Upper lobe of left lung (tissue), 6 donors: ENCODE measurements at regions not wholly inside any gene's neighbourhood (a gene's known extent, or its start where the extent isn't known, plus 50 kb on each side); places are given as distances from the start of the nearest gene placed in this dataset.

Experiments used
- ATAC-seq, 2 donors: fragments of 200-7000 bp; cut with Tn5 transposase; one replicate each; pipeline ENCODE4 v1.9.1; 2022; ENCODE audit warnings: mild to moderate bottlenecking in 2 of 2, moderate library complexity in 2 of 2; ENCODE audit not compliant: low FRiP score in 2 of 2
- DNase-seq, 2 donors: peaks; one replicate each; pipeline ENCODE4 v3.0.0-alpha.2; 2019 to 2020
- H3K27ac ChIP-seq, 4 donors: fragments of 200-600 bp; sonication (generic); one replicate each; pipeline ENCODE4 v1.5.1; 2016 to 2019
- H3K27me3 ChIP-seq, 4 donors: fragments of 200-600 bp; sonication (generic); one replicate each; pipeline ENCODE4 v1.5.1; 2017 to 2019
- H3K36me3 ChIP-seq, 4 donors: fragments of 200-600 bp; sonication (generic); one replicate each; pipeline ENCODE4 v1.5.1; 2016 to 2019
- H3K4me1 ChIP-seq, 4 donors: fragments of 200-600 bp; sonication (generic); one replicate each; pipeline ENCODE4 v1.5.1; 2018 to 2019
- H3K4me3 ChIP-seq, 4 donors: fragments of 200-600 bp; sonication (generic); one replicate each; pipeline ENCODE4 v1.5.1; 2017 to 2019; ENCODE audit warnings: mild to moderate bottlenecking in 2 of 4, moderate library complexity in 1 of 4
- H3K9me3 ChIP-seq, 4 donors: fragments of 200-600 bp; sonication (generic); one replicate each; pipeline ENCODE4 v1.5.1; 2018 to 2019
- CTCF ChIP-seq, 6 experiments: fragments of 450-650 bp in 4 of 6; fragments of 200-600 bp in 2 of 6; sonication (generic) in 2 of 6; IDR thresholded peaks; one replicate each; pipeline ENCODE4 v1.5.1; 2016 to 2019; ENCODE audit warnings: antibody characterized with exemption in 6 of 6
- EP300 ChIP-seq, 4 donors: sonication (generic); formaldehyde crosslinking; IDR thresholded peaks; one replicate each; pipeline ENCODE4 v1.5.1; 2017; ENCODE audit warnings: antibody characterized with exemption in 4 of 4, control low read depth in 2 of 4
- POLR2A ChIP-seq, 4 donors: fragments of 450-650 bp; IDR thresholded peaks; one replicate each; pipeline ENCODE4 v1.5.1; 2016 to 2017; ENCODE audit warnings: antibody characterized with exemption in 4 of 4, mild to moderate bottlenecking in 2 of 4
- POLR2AphosphoS5 ChIP-seq, 2 donors: sonication (generic); formaldehyde crosslinking; IDR thresholded peaks; one replicate each; pipeline ENCODE4 v1.5.1; 2017; ENCODE audit warnings: antibody characterized with exemption in 2 of 2
- WGBS, 2 donors: methylation state at CpG; one replicate each; pipeline ENCODE4 v1.1.5; 2017 to 2018; 5-methylcytosine and 5-hydroxymethylcytosine counted together
- donor health status: DM: no; HTN: no; CAD: no; lungs with moderate emphysema.
- donor health status: DM: no; HTN: yes; CAD: no; lungs with severe emphysema.

DNA sequence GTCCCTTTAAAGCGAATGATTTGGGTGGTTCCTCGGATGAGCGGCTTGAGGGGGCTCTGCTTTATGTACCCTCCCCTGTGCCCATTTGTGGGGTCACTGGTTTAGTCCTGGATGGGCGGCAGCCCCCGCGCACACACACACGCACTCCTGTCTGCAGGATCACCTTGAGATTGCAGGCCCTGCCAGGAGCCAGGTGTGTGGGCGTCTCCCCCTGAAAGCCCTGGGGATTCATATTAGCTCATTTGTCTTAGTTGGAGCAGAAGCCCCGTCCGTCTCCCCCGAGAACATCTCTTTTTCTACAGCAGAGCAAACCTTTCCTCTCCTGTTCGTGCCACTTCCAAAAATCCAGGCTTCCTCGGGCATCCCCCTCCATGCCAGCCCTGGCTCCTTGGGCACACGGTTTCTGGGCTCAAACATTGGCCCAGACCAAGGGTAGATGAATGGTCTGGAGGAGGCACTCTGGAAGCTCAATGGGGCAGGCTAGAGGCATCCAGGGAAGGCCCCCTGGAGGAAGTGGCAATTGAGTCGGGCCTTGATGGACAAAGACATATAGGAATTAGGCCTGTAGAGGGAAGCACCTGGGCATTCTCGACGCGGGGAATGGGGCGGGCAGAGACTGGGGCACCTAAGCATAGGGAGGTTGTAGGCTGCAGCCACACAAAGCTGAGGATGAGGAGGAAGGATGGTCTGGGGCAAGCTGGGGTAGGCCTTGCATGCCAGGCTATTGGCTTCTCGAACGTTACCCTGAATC is 218.5 kb upstream of the GSE1 start:
- Histone ChIP-seq H3K4me1 (peaks cover 20 to 29% (median 25%) of the 10 kb centered on the region in 4 donors), H3K9me3 (no peaks in the 10 kb centered on the region), H3K4me3 (no peak overlapping the region), H3K27ac (peak overlapping the region in 1 of 4 donors; percentile 68), H3K27me3 (no peaks in the 10 kb centered on the region), H3K36me3 (no peaks in the 10 kb centered on the region)
- 93 to 95% methylated on average over 20 to 21 of the region's 21 CpGs for WGBS, 2 donors
- peak in 1 of 2 donors; percentile 58 for DNase-seq
- no peak for ATAC-seq
- no peak for TF ChIP-seq POLR2A (IDR thresholded peaks at IDR 0.05)
- no peak for TF ChIP-seq CTCF (IDR thresholded peaks at IDR 0.05)

DNA sequence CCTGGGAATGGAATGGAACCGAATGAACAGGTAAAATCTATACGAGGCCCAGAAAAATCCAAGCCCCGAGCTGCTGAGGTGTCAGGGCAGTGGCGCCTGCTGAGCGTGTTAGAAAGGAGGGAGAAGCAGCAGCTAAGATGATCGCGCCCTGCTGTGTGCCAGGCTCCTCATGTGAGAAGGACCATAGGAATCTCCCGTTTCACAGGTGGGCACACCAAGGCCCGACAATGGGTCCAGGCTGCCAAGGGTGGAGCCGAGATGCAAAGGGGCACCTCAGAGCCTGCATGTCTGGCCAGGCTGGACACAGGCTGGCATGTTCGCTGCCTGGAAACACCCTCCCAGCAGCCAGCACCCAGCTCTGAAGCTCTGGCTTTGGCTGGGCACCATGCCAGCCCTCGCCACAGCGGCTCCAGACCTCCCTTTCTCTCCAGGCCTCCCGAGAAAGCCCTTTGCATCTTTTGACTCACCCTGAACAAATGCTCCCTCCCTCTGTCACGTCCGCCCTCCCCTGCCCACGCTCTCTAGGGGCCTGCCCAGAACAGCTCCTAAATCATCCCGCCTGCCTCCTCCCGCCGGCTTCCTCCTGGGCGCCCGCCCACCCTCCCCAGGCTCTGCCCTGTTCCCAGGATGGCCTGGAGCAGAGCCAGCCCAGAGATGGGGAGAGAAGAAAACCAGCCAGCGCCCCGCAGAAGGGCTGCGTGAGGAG is 217.8 kb upstream of the GSE1 start:
- TF ChIP-seq POLR2AphosphoS5 (IDR thresholded peaks at IDR 0.05) (peak; percentile 41 to 59), CTCF (IDR thresholded peaks at IDR 0.05) (no peak), EP300 (IDR thresholded peaks at IDR 0.05) (no peak), POLR2A (IDR thresholded peaks at IDR 0.05) (no peak)
- Histone ChIP-seq H3K4me3 (no peak overlapping the region), H3K27me3 (no peaks in the 10 kb centered on the region), H3K27ac (peak overlapping the region in 3 of 4 donors; percentile 50 to 68 (median 59)), H3K4me1 (peaks cover 20 to 29% (median 25%) of the 10 kb centered on the region in 4 donors), H3K9me3 (no peaks in the 10 kb centered on the region), H3K36me3 (no peaks in the 10 kb centered on the region)
- 40 to 42% methylated on average over 18 to 20 of the region's 25 CpGs for WGBS, 2 donors
- DNase-seq (peak; percentile 48 to 85), ATAC-seq (peak; percentile 57 to 59)

GRCh38 chr16:85395913-85396878 is 216.9 kb upstream of the GSE1 start:
- Histone ChIP-seq H3K27ac (peak overlapping the region in 3 of 4 donors; percentile 50 to 68 (median 59)), H3K36me3 (no peaks in the 10 kb centered on the region), H3K4me1 (peaks cover 20 to 29% (median 25%) of the 10 kb centered on the region in 4 donors), H3K4me3 (no peak overlapping the region), H3K9me3 (no peaks in the 10 kb centered on the region), H3K27me3 (no peaks in the 10 kb centered on the region)
- DNase-seq, result peak in 1 of 2 donors; percentile 62
- 39 to 42% methylated on average over 19 to 24 of the region's 24 CpGs for WGBS, 2 donors
- TF ChIP-seq POLR2AphosphoS5 (IDR thresholded peaks at IDR 0.05) (peak in 1 of 2 donors; percentile 29), POLR2A (IDR thresholded peaks at IDR 0.05) (no peak)
- ATAC-seq, result peak in 1 of 2 donors; percentile 1

DNA sequence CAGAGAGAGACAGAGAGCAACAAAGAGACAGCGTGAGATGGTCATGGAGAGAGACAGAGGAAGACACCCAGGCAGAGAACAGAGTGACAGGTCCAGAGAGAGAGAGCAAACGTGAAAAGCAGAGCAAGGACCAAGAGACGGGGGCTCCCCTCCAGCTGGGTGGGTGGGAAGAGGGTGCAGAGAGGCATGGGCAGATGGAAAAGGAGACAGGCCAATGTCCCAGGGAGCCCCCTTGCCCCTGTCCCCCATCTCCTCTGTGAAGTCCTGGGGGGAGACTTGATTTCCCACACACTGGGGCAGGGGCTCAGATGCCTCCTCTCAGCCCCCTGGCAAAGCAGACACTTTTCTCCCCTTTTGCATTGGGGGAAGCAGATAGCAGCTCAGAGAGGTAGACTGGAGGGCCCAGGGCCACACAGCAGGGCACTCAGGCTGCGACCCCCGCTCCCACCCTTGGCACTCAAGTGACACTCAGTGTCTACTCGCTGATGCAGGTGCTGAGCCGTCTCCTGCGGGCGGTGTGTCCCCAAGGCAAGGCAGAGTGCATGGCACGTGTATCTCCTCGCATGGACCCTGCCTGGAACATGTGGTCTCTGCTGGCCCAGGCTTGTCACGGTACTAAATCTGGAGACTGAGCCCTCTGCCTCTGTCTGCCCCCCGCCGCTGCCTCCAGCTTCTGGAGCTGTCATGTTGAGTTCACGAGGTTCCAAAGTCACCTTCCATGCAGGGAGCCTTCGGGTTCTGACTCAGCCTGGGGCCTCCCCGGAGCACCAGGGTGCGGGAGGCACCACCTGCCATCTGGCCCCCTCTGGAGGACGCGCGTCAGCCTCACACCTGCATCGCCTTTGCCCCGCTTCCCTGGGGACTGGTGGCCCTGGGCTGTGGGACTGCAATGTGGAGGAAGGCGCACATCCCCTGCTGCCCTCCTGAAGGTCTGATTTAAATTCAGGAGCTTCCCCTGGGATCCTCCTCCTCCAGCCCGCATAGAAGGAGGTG is 215.9 kb upstream of the GSE1 start:
- peak in 1 of 2 donors; percentile 71 for DNase-seq
- Histone ChIP-seq H3K9me3 (no peaks in the 10 kb centered on the region), H3K36me3 (no peaks in the 10 kb centered on the region), H3K4me3 (no peak overlapping the region), H3K4me1 (peaks cover 20 to 29% (median 25%) of the 10 kb centered on the region in 4 donors), H3K27me3 (no peaks in the 10 kb centered on the region), H3K27ac (peak overlapping the region in 3 of 4 donors; percentile 50 to 68 (median 59))
- TF ChIP-seq EP300 (IDR thresholded peaks at IDR 0.05) (no peak), POLR2AphosphoS5 (IDR thresholded peaks at IDR 0.05) (no peak), CTCF (IDR thresholded peaks at IDR 0.05) (no peak), POLR2A (IDR thresholded peaks at IDR 0.05) (no peak)
- WGBS, 2 donors, result 85 to 92% methylated on average over 15 to 25 of the region's 25 CpGs
- ATAC-seq, result no peak
